Stimulated activated CD4-positive, alpha-beta T cell treated with anti-CD3 and anti-CD28 coated beads, Interleukin-1b, Interleukin-23, amount 100 ng/mL, for 1 hour (primary cell): ENCODE measurements at regions not wholly inside any gene's neighbourhood (a gene's known extent, or its start where the extent isn't known, plus 50 kb on each side); places are given as distances from the start of the nearest gene placed in this dataset.

ENCODE experiments used
- DNase-seq, 2 donors: peaks; one replicate each; pipeline ENCODE4 v3.0.0-alpha.2; 2020; ENCODE audit warnings: low read depth in 2 of 2

GRCh38 chr4:53777244-53777984, 186.1 kb upstream of the LNX1 start:
- DNase-seq, result no peak

DNA sequence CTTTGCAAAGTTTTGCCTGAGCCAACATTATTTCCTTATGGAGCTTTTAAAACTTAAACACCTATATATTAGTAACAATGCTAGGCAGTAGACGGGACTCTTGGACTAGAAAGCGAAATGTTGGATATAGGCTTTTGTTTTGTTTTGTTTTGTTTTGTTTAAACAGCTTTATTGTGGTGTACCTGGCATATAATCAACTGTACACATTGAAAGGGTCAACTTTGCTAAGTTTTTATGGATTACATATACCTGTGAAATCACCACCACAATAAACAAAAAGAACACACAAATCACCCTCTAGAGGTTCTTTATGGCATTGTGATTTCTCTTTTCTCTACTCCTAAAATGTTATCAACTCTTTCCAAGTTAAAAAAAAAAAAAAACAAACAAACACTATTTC, 184.9 kb upstream of the LNX1 start:
- DNase-seq, result no peak

- no peak for DNase-seq
These were observed 184.1 kb upstream of the LNX1 start for GRCh38 chr4:53775381-53775780.

GRCh38 chr4:53771326-53771725, 180.0 kb upstream of the LNX1 start:
- no peak for DNase-seq

GRCh38 chr4:53767482-53767881, 176.2 kb upstream of the LNX1 start:
- DNase-seq, result no peak

DNA sequence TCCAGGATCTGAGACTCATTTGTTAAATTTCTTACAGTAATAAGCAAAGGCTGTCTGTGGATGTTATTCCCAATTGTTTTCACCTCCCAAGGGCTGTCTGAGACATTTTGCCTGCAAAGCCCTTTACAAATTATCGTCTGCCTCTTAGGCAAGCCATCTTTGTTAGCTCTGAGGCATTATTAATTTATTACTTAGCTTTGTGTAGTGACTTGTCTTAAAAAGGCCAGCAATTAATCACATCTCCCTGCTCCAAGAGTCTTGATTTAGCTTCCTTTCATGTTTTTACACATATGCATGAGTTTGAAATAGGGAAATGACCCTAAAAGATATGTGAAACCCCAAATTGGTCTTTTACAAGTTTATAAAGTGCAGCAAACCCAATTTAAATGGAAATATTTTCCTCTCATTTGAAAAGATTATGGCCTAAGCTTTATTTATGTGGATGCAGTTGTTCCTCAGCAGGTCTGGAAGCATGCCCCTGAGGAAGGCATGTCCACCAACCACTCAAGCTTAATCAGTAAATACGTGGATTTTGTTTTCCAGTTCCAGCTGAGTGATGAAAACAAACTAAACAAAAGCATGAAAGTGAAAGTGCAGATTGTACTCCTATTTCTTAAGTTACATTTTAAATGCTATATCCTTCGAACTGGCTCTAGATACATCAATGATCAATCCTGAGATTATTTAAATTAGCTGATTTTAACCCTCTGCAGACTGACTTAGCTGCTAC, 173.6 kb upstream of the LNX1 start:
- no peak for DNase-seq

DNA sequence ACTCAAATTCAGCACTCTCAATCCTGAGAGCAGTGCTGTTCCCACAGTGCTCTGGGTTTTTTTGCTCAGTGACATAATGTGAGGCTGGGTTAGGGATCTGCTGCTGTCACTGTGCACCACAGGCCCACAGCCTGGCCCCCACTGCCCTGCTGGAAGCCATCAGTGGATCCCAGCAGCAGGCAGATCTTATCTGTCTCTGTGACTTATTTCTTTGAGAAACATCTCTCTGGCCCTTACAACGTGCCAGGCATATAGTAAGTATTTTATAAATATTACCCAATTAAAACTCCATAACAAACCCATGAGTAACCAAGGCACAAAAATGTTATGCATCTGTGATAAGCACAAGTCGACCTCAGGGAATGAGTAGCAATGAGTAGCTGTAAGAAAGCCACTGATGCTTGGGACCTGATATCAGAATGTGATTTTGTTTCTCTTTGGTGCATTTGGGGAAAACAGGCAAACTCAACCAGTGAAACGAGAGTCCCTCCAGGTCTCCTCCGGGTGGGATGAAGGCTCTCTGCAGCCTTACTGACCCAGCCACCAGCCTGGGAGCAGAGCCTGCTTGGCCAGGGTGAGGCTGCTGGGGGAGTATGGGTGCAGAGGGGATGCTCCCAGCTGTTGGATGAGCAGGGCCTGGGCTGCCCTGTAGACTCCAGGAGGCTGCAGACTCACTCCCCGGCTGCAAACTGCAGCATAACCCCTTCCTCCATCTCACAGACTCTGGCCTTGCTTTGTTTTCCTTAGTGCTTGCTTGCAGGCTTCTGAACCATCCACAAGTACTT, 172.7 kb upstream of the LNX1 start:
- DNase-seq, result no peak

- no peak for DNase-seq
These were observed 164.4 kb upstream of the LNX1 start for GRCh38 chr4:53755656-53756055.

DNA sequence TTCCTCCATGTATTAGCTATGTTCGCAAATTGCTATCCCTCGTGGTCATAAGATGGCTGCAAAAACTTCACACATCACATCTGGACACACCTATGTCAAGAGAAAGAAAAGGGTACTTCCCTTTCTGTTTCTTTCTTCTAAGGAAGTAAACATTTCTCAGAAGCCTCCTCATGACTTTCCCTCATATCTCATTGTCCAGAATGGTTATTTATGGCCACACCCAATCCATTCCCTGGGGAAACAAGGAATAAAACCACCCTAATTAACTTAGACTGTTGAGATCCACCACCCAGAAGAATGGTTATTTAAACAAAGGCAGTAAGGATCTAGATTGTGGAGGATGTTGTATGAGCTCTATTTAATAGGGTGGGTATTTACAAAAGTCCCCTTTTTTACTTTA, 160.8 kb upstream of the LNX1 start:
- DNase-seq, result no peak

GRCh38 chr4:53748328-53748772, 157.1 kb upstream of the LNX1 start:
- no peak for DNase-seq

DNA sequence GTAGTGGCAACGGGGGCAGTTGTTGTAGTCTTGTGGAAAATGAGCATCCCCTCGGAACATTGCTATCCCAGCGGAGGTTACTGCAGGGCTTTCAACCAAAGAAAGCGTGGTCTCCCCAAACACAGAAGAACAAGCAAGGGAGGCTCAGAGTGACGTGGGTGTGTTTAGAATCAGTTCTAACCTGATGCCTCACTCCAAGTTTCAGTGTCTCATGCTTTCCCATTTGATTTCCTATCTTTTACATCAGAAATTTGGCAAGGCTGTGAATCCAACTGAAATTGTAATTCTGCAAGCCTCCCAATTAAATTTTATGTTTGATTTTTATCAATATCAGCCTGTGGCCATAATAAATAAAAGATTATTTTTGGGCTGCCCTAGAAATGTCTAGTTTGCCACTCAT, 156.1 kb upstream of the LNX1 start:
- no peak for DNase-seq

DNA sequence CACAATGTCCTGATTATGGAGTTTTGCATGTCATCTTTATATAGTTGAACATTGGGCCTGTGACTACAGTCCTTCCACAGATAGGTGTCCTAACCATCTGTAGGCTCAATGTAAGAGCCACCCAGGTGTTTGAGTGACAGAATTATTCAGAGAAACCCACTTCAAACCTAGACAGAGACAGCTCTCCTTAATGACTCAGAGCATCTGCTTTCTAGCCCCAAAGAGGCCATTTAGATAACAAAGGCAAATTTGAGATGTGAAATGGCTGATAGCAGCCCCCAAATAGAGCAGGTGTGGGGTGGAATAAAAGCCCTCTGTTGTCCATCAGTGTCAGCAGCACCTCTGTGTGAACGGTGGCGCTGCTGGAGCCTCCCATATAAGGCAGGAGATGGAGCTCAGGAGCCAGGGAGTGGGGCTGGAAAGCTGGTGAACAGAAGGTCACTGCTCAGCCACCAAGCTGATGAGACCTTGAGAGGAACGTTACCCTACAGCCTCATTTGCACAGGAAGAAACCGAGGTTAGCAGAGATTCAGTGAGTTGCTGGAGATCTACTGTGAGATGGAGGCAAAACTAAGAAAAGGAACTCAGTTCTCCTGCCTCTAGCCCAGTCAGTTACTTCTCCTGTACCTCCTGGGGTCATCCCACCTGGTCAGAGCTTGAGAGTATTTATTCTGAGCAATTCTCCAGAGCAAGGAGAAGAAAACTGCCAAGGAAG, 153.3 kb upstream of the LNX1 start:
- DNase-seq, result no peak

DNA sequence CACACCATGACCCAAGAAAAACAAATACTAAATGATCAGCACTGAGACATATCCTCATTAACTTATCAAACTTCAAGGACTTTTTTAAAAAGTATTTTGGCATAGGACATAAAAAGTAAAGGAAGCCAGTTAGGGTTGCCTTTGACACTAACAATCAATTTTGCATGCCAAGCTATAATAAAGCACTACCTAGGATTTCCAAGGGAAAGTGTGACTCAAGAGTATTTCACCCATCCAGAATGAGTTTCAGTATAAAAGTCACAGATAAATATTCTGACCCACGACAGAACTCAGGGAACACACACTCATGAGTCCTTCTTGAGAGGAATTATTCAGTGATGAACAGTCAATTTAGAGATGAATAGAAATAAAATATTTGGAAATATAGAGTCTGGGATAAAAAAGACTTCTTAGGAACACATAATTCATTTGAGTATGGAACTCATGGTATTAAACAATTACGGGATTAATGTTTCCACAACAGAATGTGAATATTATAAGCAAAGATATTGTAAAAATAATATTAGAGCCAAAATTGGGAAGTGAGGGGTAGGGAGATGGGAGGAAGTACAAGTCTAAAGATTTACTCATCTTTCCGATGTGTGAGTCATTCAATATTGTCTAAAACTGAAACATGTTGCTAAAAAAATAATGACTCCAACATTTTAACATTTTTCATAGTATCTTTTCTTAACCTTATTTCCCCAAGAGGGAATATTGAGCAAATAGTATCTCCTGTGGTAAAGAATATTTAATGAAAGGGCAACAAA, 143.5 kb upstream of the LNX1 start:
- DNase-seq, result no peak

DNA sequence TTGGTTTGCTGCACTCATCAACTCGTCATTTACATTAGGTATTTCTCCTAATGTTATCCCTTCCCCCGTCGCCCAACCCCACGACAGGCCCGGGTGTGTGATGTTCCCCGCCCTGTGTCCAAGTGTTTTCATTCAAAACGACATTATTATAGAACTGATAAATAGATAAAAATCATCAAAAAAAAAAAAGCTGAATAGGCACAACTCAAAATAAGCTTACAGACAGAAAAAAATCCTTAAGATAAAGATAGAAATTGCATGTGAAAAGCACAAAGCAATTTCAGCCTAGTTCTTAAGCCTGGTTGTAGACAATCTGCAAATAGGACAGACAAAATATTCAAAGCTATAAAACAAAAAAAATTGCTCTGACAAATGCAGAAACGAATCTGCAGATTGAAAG, 142.9 kb upstream of the LNX1 start:
- DNase-seq, result no peak

- DNase-seq, result no peak
These were observed 141.4 kb upstream of the LNX1 start for GRCh38 chr4:53732661-53733060.

- no peak for DNase-seq
These were observed 138.9 kb upstream of the LNX1 start for GRCh38 chr4:53730031-53730805.

GRCh38 chr4:53722110-53722509, 130.8 kb upstream of the LNX1 start:
- no peak for DNase-seq

GRCh38 chr4:53721263-53721662, 130.0 kb upstream of the LNX1 start:
- no peak for DNase-seq

DNA sequence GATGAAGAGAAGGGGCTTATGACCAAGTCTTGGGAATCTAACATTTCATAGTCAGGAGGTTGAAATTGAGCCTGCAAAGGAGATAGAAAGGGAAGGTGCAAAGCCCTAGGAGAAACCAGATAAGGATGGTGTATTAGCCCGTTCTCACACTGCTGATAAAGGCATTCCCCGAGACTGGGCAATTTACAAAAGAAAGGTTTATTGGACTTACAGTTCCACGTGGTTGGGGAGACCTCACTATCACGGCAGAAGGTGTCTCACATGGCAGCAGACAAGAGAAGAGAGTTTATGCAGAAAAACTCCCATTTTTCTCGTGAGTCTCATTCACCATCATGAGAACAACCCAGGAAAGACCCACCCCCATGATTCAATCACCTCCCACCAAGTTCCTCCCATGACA, 129.5 kb upstream of the LNX1 start:
- no peak for DNase-seq

GRCh38 chr4:53717064-53717549, 125.8 kb upstream of the LNX1 start:
- DNase-seq, result no peak
